ENCODE measurements at regions not wholly inside any gene's neighbourhood (a gene's known extent, or its start where the extent isn't known, plus 50 kb on each side); places are given as distances from the start of the nearest gene placed in this dataset.
A peak's percentile ranks its signal among the peaks of the same experiment; 100 is the strongest.
"Not testable (repeated sequence)": the region's sequence is repeated elsewhere in the genome, so short reads cannot be mapped to it uniquely, and the experiment has no call there.

- TF ChIP-seq POLR2AphosphoS5 (IDR thresholded peaks at IDR 0.05; ENCODE audit: low read depth, low read length) (no peak), SMC3 (IDR thresholded peaks at IDR 0.05; ENCODE audit: low read depth, low read length) (no peak), SIN3A (IDR thresholded peaks at IDR 0.05; ENCODE audit: borderline replicate concordance, low read depth, low read length) (no peak), REST (IDR thresholded peaks at IDR 0.05; ENCODE audit: low read depth, low read length) (no peak), YY1 (IDR thresholded peaks at IDR 0.05; ENCODE audit: low read depth) (no peak), CTCF (IDR thresholded peaks at IDR 0.05) (no peak)
Measured at GRCh38 chr11:119584193-119585042, 144.6 kb downstream of the NECTIN1 start (continued).

GRCh38 chr11:119583585-119583984 is 145.4 kb downstream of the NECTIN1 start:
- ChIA-PET POLR2A (no interaction called here), CTCF (interaction anchor here (0.7 to 2.3 kb wide), 7 partner anchors 10 to 524 kb away, joined by 3 to 14 read pairs (median 3); no protein-coding TSS in a partner anchor)
- no peak for TF ChIP-seq RFX5 (IDR thresholded peaks at IDR 0.05; ENCODE audit: low read length)
- peak; percentile 52 for TF ChIP-seq CTCF (IDR thresholded peaks at IDR 0.05)
- no peak for TF ChIP-seq EP300 (IDR thresholded peaks at IDR 0.05; ENCODE audit: borderline replicate concordance in 1 of 2, low read depth in 1 of 2, low read length in 1 of 2)
- Histone ChIP-seq H3K4me1 (ENCODE audit: control insufficient read depth in 1 of 2, insufficient read depth in 2 of 2, low read depth in 1 of 2, low read length in 1 of 2) (peaks cover 9 to 13% of the 10 kb centered on the region in 2 experiments; a peak in 2 of 4 replicates), H3K36me3 (replicated peaks in 1 of 2; ENCODE audit: control insufficient read depth in 1 of 2, insufficient read depth in 2 of 2, low read length in 1 of 2) (no peaks in the 10 kb centered on the region), H3K9me2 (no peaks in the 10 kb centered on the region), H3K27ac (ENCODE audit: low read depth in 2 of 2, low read length in 1 of 2) (no peak overlapping the region), H3K4me2 (peak overlapping the region; percentile 82), H2AFZ (ENCODE audit: low read depth) (peak overlapping the region; percentile 75; the same call in 1 of the 2 replicates), H3K27me3 (ENCODE audit: insufficient read depth) (no peaks in the 10 kb centered on the region), H4K20me1 (ENCODE audit: insufficient read depth) (no peaks in the 10 kb centered on the region), H3K79me2 (ENCODE audit: insufficient read depth) (no peaks in the 10 kb centered on the region), H3F3A (replicated peaks; ENCODE audit: insufficient read depth) (peaks cover 4% of the 10 kb centered on the region), H3K9ac (no peak overlapping the region), H3K4me3 (ENCODE audit: low read depth in 2 of 2, low read length in 1 of 2) (no peak overlapping the region), H3K9me3 (no peaks in the 10 kb centered on the region)
- WGBS (ENCODE audit: low lambda C conversion rate) = 93% methylated on average over 5 of the region's 6 CpGs
- DNase-seq = no peak

GRCh38 chr11:119581396-119581795 is 147.6 kb downstream of the NECTIN1 start:
- H3K9me2 ChIP-seq; H3K27ac ChIP-seq (ENCODE audit: low read depth in 2 of 2, low read length in 1 of 2); H3K79me2 ChIP-seq (ENCODE audit: insufficient read depth); H4K20me1 ChIP-seq (ENCODE audit: insufficient read depth); H3K4me3 ChIP-seq (ENCODE audit: low read depth in 2 of 2, low read length in 1 of 2); H2AFZ ChIP-seq (ENCODE audit: low read depth); H3K36me3 ChIP-seq (replicated peaks in 1 of 2; ENCODE audit: control insufficient read depth in 1 of 2, insufficient read depth in 2 of 2, low read length in 1 of 2); H3K27me3 ChIP-seq (ENCODE audit: insufficient read depth); H3K9me3 ChIP-seq; DNase-seq; H3K4me2 ChIP-seq; H3F3A ChIP-seq (replicated peaks; ENCODE audit: insufficient read depth); H3K9ac ChIP-seq: not testable (repeated sequence)
- ChIA-PET POLR2A (interaction anchor here (0.5 kb wide), 1 partner anchor 228 kb away, joined by 4 read pairs; no protein-coding TSS in a partner anchor), CTCF (interaction anchor here (1.0 to 1.1 kb wide), 3 partner anchors 13 to 48 kb away, joined by 3 to 4 read pairs (median 3); no protein-coding TSS in a partner anchor)
- H3K4me1 ChIP-seq (ENCODE audit: control insufficient read depth in 1 of 2, insufficient read depth in 2 of 2, low read depth in 1 of 2, low read length in 1 of 2) = peaks cover 9 to 13% of the 10 kb centered on the region in 2 experiments; a peak in 2 of 4 replicates
- WGBS (ENCODE audit: low lambda C conversion rate) = 70% methylated on average over 3 of the region's 3 CpGs

Measured in SK-N-SH (cell line).